WTC11 (cell line): ENCODE measurements at regions not wholly inside any gene's neighbourhood (a gene's known extent, or its start where the extent isn't known, plus 50 kb on each side); places are given as distances from the start of the nearest gene placed in this dataset.

Experiments used
- ATAC-seq: fragments of 200-7000 bp; cut with Tn5 transposase; 2 replicates; pipeline ENCODE4 v1.10.0; 2021; ENCODE audit warnings: mild to moderate bottlenecking, moderate library complexity
- CTCF ChIA-PET: fragments of 300-600 bp; sonication (Branson Sonifier 250); formaldehyde crosslinking; loops from one replicate; lab custom pipeline; 2021; ENCODE audit warnings: antibody characterized with exemption; lab: Charles Lee
- POLR2A ChIA-PET: fragments of 350-600 bp; sonication (Branson Sonifier 250); formaldehyde crosslinking; loops from one replicate; lab custom pipeline; 2021; ENCODE audit warnings: antibody characterized with exemption; lab: Charles Lee
- DNase-seq: peaks from one replicate; pipeline ENCODE4 v3.0.0; 2021; ENCODE audit warnings: low spot score
- H3K27ac Mint-ChIP-seq: 2 replicates; pipeline ENCODE4 v1.8.0; 2021; ENCODE audit warnings: mixed read lengths
- H3K27me3 Mint-ChIP-seq: 2 replicates; pipeline ENCODE4 v1.8.0; 2021; ENCODE audit warnings: low read depth, mild to moderate bottlenecking, moderate library complexity, mixed read lengths
- H3K36me3 Mint-ChIP-seq: 2 replicates; pipeline ENCODE4 v1.8.0; 2021; ENCODE audit warnings: mixed read lengths
- H3K4me1 Mint-ChIP-seq: 2 replicates; pipeline ENCODE4 v1.8.0; 2022; ENCODE audit warnings: mixed read lengths
- H3K4me3 Mint-ChIP-seq: 2 replicates; pipeline ENCODE4 v1.8.0; 2021; ENCODE audit warnings: mild to moderate bottlenecking, moderate library complexity, mixed read lengths
- H3K9me3 Mint-ChIP-seq: 2 replicates; pipeline ENCODE4 v1.8.0; 2021; ENCODE audit warnings: mixed read lengths
- CREB1 ChIP-seq: sonication (generic); formaldehyde crosslinking; IDR thresholded peaks from 2 replicates; pipeline ENCODE4 v1.8.0; 2023; ENCODE audit warnings: mild to moderate bottlenecking, missing genetic modification reagents
- FOXK1 ChIP-seq: sonication (generic); formaldehyde crosslinking; IDR thresholded peaks from 2 replicates; pipeline ENCODE4 v1.8.0; 2022; ENCODE audit warnings: mild to moderate bottlenecking, moderate library complexity, missing genetic modification reagents
- FOXP1 ChIP-seq: sonication (generic); formaldehyde crosslinking; IDR thresholded peaks from 2 replicates; pipeline ENCODE4 v1.8.0; 2022; ENCODE audit warnings: missing genetic modification reagents, mild to moderate bottlenecking, moderate library complexity, borderline replicate concordance
- GRHL2 ChIP-seq: fragments of 250-450 bp; sonication (Bioruptor Pico); IDR thresholded peaks from 2 replicates; pipeline ENCODE4 v1.8.0; 2022; ENCODE audit warnings: mild to moderate bottlenecking, moderate library complexity; ENCODE audit not compliant: insufficient replicate concordance, severe bottlenecking
- JAZF1 ChIP-seq: fragments of 250-450 bp; sonication (Bioruptor Pico); IDR thresholded peaks from 2 replicates; pipeline ENCODE4 v1.9.0; 2021; ENCODE audit warnings: moderate library complexity, mild to moderate bottlenecking, inconsistent platforms
- MYBL2 ChIP-seq: sonication (generic); formaldehyde crosslinking; IDR thresholded peaks from 2 replicates; pipeline ENCODE4 v1.8.1; 2023; ENCODE audit warnings: mild to moderate bottlenecking, moderate library complexity, missing genetic modification reagents
- NFATC4 ChIP-seq: fragments of 250-450 bp; sonication (Bioruptor Pico); IDR thresholded peaks from 2 replicates; pipeline ENCODE4 v1.9.0; 2021; ENCODE audit warnings: mild to moderate bottlenecking
- NFE2L1 ChIP-seq: sonication (generic); formaldehyde crosslinking; IDR thresholded peaks from 2 replicates; pipeline ENCODE4 v1.8.1; 2023; ENCODE audit warnings: missing genetic modification reagents
- NFYB ChIP-seq: sonication (generic); formaldehyde crosslinking; conservative IDR thresholded peaks from 2 replicates; pipeline ENCODE4 v1.8.0; 2022; ENCODE audit warnings: low read depth, missing genetic modification reagents
- NR2C2 ChIP-seq: sonication (generic); formaldehyde crosslinking; IDR thresholded peaks from 2 replicates; pipeline ENCODE4 v1.8.0; 2022; ENCODE audit warnings: mild to moderate bottlenecking, missing genetic modification reagents
- NR3C1 ChIP-seq: sonication (generic); formaldehyde crosslinking; conservative IDR thresholded peaks from 2 replicates; pipeline ENCODE4 v1.8.1; 2023; ENCODE audit warnings: low read depth, mild to moderate bottlenecking, missing genetic modification reagents
- SOX15 ChIP-seq: fragments of 250-450 bp; sonication (Bioruptor Pico); IDR thresholded peaks from 2 replicates; pipeline ENCODE4 v1.9.0; 2021; ENCODE audit warnings: mild to moderate bottlenecking
- TEAD1 ChIP-seq: sonication (generic); formaldehyde crosslinking; IDR thresholded peaks from 2 replicates; pipeline ENCODE4 v1.8.0; 2022; ENCODE audit warnings: mild to moderate bottlenecking, missing genetic modification reagents
- ZBTB21 ChIP-seq: sonication (generic); formaldehyde crosslinking; IDR thresholded peaks from 2 replicates; pipeline ENCODE4 v1.8.1; 2023; ENCODE audit warnings: mild to moderate bottlenecking, missing genetic modification reagents, borderline replicate concordance
- ZNF138 ChIP-seq: sonication (generic); formaldehyde crosslinking; conservative IDR thresholded peaks from 2 replicates; pipeline ENCODE4 v1.8.1; 2022; ENCODE audit warnings: mild to moderate bottlenecking, moderate library complexity, missing genetic modification reagents
- ZNF317 ChIP-seq: sonication (generic); formaldehyde crosslinking; IDR thresholded peaks from 2 replicates; pipeline ENCODE4 v1.8.1; 2023; ENCODE audit warnings: low read depth, mild to moderate bottlenecking, moderate library complexity, missing genetic modification reagents, borderline replicate concordance
- TF ChIP-seq, protein P1 (sequence below): sonication (generic); formaldehyde crosslinking; IDR thresholded peaks from 2 replicates; pipeline ENCODE4 v1.8.0; 2023; ENCODE audit warnings: mild to moderate bottlenecking, missing genetic modification reagents
- TF ChIP-seq, protein P2 (sequence below): sonication (generic); formaldehyde crosslinking; IDR thresholded peaks from 2 replicates; pipeline ENCODE4 v1.8.1; 2023; ENCODE audit warnings: mild to moderate bottlenecking, missing genetic modification reagents, moderate library complexity
- TF ChIP-seq, protein P3 (sequence below): sonication (generic); formaldehyde crosslinking; IDR thresholded peaks from 2 replicates; pipeline ENCODE4 v1.8.0; 2022; ENCODE audit warnings: mild to moderate bottlenecking, missing genetic modification reagents
- TF ChIP-seq, protein P4 (sequence below): sonication (generic); formaldehyde crosslinking; IDR thresholded peaks from 2 replicates; pipeline ENCODE4 v1.8.1; 2022; ENCODE audit warnings: mild to moderate bottlenecking, moderate library complexity, missing genetic modification reagents
- TF ChIP-seq, protein P5 (sequence below): sonication (generic); formaldehyde crosslinking; IDR thresholded peaks from 2 replicates; pipeline ENCODE4 v1.8.1; 2023; ENCODE audit warnings: mild to moderate bottlenecking, missing genetic modification reagents
- TF ChIP-seq, protein P6 (sequence below): fragments of 250-450 bp; sonication (Bioruptor Pico); IDR thresholded peaks from 2 replicates; pipeline ENCODE4 v1.9.0; 2021; ENCODE audit warnings: mild to moderate bottlenecking, borderline replicate concordance
- TF ChIP-seq, protein P7 (sequence below): sonication (generic); formaldehyde crosslinking; IDR thresholded peaks from 2 replicates; pipeline ENCODE4 v1.8.0; 2022; ENCODE audit warnings: mild to moderate bottlenecking, missing genetic modification reagents

DNA sequence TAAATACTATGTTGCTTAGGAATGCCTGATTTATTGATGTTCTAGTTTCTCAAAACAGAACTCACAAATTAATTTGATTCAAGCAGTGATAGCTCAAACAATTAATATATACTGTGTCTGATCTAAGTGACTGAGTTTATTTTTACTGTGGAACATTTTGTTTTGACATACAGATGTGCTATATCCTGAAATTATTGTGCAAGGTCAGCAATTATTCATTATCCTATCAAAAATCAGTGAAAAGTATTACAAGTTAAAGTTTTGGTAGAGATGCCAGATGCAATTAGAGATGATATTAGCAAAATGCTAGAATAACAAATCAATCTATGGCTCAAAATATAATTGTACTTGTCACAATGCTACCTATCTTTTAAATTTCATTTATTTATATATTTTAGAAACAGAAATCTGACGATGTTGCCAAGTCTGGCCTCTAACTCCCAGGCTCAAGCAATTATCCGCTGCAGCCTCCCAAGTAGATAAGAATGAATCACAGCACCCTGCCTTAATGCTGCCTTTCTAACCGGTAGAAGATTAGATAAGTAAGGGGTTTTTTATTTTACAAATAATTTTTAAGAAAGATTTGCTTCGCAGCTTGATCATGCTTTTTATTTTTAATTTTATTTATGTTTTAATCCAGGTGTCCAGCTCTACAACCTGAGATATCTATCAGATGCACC, 825.5 kb upstream of the NDST4 start (continued):
- no peak for TF ChIP-seq NFYB (CRISPR knock-in tag)
- TF ChIP-seq ZBTB21 (CRISPR knock-in tag): no peak
- no peak for TF ChIP-seq CREB1 (CRISPR knock-in tag)
- no peak for TF ChIP-seq ZNF138 (CRISPR knock-in tag)
- TF ChIP-seq, protein P1, sequence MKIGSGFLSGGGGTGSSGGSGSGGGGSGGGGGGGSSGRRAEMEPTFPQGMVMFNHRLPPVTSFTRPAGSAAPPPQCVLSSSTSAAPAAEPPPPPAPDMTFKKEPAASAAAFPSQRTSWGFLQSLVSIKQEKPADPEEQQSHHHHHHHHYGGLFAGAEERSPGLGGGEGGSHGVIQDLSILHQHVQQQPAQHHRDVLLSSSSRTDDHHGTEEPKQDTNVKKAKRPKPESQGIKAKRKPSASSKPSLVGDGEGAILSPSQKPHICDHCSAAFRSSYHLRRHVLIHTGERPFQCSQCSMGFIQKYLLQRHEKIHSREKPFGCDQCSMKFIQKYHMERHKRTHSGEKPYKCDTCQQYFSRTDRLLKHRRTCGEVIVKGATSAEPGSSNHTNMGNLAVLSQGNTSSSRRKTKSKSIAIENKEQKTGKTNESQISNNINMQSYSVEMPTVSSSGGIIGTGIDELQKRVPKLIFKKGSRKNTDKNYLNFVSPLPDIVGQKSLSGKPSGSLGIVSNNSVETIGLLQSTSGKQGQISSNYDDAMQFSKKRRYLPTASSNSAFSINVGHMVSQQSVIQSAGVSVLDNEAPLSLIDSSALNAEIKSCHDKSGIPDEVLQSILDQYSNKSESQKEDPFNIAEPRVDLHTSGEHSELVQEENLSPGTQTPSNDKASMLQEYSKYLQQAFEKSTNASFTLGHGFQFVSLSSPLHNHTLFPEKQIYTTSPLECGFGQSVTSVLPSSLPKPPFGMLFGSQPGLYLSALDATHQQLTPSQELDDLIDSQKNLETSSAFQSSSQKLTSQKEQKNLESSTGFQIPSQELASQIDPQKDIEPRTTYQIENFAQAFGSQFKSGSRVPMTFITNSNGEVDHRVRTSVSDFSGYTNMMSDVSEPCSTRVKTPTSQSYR (CRISPR knock-in tag): no peak
- no peak for TF ChIP-seq NR2C2 (CRISPR knock-in tag)
- no peak for TF ChIP-seq NFE2L1 (CRISPR knock-in tag)
- TF ChIP-seq SOX15 (CRISPR knock-in tag): no peak

DNA sequence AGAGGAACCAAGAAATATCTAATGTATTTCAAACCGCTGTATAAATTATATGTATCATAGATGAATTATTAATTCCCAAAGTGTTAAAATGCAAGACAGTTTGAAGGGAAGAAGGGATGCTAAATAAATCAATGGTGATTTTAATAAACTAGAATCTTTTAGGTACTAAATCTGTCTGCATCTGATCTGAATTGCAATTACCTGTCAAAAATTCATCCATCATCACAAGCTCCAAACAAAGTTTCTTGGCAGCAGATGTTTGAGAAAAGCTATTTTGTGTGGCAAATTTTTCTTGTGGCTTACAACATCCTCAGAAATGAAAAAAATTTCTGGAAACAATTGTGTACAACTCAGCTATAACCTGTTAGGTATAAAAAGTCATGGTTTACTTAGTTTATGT, 816.0 kb upstream of the NDST4 start:
- no peak overlapping the region for H3K27ac Mint-ChIP-seq
- H3K36me3 Mint-ChIP-seq: no peaks in the 10 kb centered on the region
- H3K27me3 Mint-ChIP-seq: no peaks in the 10 kb centered on the region
- H3K4me1 Mint-ChIP-seq: no peaks in the 10 kb centered on the region
- no peak for DNase-seq
- POLR2A ChIA-PET: no interaction called here
- no peak for ATAC-seq
- no peaks in the 10 kb centered on the region; the same call in 1 of the 2 replicates for H3K9me3 Mint-ChIP-seq
- CTCF ChIA-PET: no interaction called here
- no peak overlapping the region for H3K4me3 Mint-ChIP-seq
- TF ChIP-seq CREB1 (CRISPR knock-in tag) (no peak), JAZF1 (no peak), GRHL2 (CRISPR knock-in tag) (no peak), NR2C2 (CRISPR knock-in tag) (no peak), MYBL2 (CRISPR knock-in tag) (no peak), ZNF138 (CRISPR knock-in tag) (no peak), TEAD1 (CRISPR knock-in tag) (no peak), NR3C1 (CRISPR knock-in tag) (no peak), NFATC4 (CRISPR knock-in tag) (no peak), NFE2L1 (CRISPR knock-in tag) (no peak), FOXK1 (CRISPR knock-in tag) (no peak), ZNF317 (no peak), FOXP1 (CRISPR knock-in tag) (no peak)
- TF ChIP-seq, protein P2, sequence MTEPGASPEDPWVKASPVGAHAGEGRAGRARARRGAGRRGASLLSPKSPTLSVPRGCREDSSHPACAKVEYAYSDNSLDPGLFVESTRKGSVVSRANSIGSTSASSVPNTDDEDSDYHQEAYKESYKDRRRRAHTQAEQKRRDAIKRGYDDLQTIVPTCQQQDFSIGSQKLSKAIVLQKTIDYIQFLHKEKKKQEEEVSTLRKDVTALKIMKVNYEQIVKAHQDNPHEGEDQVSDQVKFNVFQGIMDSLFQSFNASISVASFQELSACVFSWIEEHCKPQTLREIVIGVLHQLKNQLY (CRISPR knock-in tag): no peak
- TF ChIP-seq, protein P3, sequence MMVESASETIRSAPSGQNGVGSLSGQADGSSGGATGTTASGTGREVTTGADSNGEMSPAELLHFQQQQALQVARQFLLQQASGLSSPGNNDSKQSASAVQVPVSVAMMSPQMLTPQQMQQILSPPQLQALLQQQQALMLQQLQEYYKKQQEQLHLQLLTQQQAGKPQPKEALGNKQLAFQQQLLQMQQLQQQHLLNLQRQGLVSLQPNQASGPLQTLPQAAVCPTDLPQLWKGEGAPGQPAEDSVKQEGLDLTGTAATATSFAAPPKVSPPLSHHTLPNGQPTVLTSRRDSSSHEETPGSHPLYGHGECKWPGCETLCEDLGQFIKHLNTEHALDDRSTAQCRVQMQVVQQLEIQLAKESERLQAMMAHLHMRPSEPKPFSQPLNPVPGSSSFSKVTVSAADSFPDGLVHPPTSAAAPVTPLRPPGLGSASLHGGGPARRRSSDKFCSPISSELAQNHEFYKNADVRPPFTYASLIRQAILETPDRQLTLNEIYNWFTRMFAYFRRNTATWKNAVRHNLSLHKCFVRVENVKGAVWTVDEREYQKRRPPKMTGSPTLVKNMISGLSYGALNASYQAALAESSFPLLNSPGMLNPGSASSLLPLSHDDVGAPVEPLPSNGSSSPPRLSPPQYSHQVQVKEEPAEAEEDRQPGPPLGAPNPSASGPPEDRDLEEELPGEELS (CRISPR knock-in tag): no peak
- TF ChIP-seq, protein P4, sequence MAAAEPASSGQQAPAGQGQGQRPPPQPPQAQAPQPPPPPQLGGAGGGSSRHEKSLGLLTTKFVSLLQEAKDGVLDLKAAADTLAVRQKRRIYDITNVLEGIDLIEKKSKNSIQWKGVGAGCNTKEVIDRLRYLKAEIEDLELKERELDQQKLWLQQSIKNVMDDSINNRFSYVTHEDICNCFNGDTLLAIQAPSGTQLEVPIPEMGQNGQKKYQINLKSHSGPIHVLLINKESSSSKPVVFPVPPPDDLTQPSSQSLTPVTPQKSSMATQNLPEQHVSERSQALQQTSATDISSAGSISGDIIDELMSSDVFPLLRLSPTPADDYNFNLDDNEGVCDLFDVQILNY (CRISPR knock-in tag): no peak
- TF ChIP-seq, protein P5, sequence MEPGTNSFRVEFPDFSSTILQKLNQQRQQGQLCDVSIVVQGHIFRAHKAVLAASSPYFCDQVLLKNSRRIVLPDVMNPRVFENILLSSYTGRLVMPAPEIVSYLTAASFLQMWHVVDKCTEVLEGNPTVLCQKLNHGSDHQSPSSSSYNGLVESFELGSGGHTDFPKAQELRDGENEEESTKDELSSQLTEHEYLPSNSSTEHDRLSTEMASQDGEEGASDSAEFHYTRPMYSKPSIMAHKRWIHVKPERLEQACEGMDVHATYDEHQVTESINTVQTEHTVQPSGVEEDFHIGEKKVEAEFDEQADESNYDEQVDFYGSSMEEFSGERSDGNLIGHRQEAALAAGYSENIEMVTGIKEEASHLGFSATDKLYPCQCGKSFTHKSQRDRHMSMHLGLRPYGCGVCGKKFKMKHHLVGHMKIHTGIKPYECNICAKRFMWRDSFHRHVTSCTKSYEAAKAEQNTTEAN (CRISPR knock-in tag): no peak
- TF ChIP-seq, protein P6, sequence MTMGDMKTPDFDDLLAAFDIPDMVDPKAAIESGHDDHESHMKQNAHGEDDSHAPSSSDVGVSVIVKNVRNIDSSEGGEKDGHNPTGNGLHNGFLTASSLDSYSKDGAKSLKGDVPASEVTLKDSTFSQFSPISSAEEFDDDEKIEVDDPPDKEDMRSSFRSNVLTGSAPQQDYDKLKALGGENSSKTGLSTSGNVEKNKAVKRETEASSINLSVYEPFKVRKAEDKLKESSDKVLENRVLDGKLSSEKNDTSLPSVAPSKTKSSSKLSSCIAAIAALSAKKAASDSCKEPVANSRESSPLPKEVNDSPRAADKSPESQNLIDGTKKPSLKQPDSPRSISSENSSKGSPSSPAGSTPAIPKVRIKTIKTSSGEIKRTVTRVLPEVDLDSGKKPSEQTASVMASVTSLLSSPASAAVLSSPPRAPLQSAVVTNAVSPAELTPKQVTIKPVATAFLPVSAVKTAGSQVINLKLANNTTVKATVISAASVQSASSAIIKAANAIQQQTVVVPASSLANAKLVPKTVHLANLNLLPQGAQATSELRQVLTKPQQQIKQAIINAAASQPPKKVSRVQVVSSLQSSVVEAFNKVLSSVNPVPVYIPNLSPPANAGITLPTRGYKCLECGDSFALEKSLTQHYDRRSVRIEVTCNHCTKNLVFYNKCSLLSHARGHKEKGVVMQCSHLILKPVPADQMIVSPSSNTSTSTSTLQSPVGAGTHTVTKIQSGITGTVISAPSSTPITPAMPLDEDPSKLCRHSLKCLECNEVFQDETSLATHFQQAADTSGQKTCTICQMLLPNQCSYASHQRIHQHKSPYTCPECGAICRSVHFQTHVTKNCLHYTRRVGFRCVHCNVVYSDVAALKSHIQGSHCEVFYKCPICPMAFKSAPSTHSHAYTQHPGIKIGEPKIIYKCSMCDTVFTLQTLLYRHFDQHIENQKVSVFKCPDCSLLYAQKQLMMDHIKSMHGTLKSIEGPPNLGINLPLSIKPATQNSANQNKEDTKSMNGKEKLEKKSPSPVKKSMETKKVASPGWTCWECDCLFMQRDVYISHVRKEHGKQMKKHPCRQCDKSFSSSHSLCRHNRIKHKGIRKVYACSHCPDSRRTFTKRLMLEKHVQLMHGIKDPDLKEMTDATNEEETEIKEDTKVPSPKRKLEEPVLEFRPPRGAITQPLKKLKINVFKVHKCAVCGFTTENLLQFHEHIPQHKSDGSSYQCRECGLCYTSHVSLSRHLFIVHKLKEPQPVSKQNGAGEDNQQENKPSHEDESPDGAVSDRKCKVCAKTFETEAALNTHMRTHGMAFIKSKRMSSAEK (CRISPR knock-in tag): no peak
- TF ChIP-seq, protein P7, sequence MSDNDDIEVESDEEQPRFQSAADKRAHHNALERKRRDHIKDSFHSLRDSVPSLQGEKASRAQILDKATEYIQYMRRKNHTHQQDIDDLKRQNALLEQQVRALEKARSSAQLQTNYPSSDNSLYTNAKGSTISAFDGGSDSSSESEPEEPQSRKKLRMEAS (CRISPR knock-in tag): no peak
